ENCODE measurements at regions not wholly inside any gene's neighbourhood (a gene's known extent, or its start where the extent isn't known, plus 50 kb on each side); places are given as distances from the start of the nearest gene placed in this dataset.

- H3K36me3 ChIP-seq (ENCODE audit: control insufficient read depth in 2 of 2, extremely low read depth in 1 of 2, insufficient read depth in 2 of 2, low read length in 2 of 2) = no peaks in the 10 kb centered on the region
- POLR2A ChIA-PET = no interaction called here
- H3K9me3 ChIP-seq (replicated peaks; ENCODE audit: control insufficient read depth, insufficient read depth, low read length) = no peaks in the 10 kb centered on the region
- H3K4me1 ChIP-seq (ENCODE audit: control insufficient read depth, extremely low read depth, insufficient read depth, low read length) = no peaks in the 10 kb centered on the region
- H2AFZ ChIP-seq (ENCODE audit: low read depth, low read length) = no peak overlapping the region
- intact Hi-C loops (cut with micrococcal nuclease) = no loop called here
- no peak for FAIRE-seq
- no TSS peak for BruUV-seq (replicated peaks)
- H3K79me2 ChIP-seq (ENCODE audit: control insufficient read depth, insufficient read depth, low read length) = no peaks in the 10 kb centered on the region
- H3K9ac ChIP-seq (replicated peaks; ENCODE audit: extremely low read depth, insufficient read depth, low read length) = no peak overlapping the region
- no peaks in the 10 kb centered on the region for H3K27me3 ChIP-seq (ENCODE audit: control insufficient read depth in 2 of 2, insufficient read depth in 2 of 2, low read length in 2 of 2)
- H4K20me1 ChIP-seq (replicated peaks; ENCODE audit: control insufficient read depth, extremely low read depth, insufficient read depth, low read length) = no peaks in the 10 kb centered on the region
- CTCF ChIA-PET = interaction anchor here (2.2 kb wide), 1 partner anchor 11 kb away, joined by 8 read pairs; no protein-coding TSS in a partner anchor
- TF ChIP-seq POLR2AphosphoS5 (IDR thresholded peaks at IDR 0.05; ENCODE audit: insufficient read depth, low read depth, low read length) (no peak), FOS (IDR thresholded peaks at IDR 0.05; ENCODE audit: borderline replicate concordance, insufficient read depth, low read length) (no peak), GATA2 (IDR thresholded peaks at IDR 0.05; ENCODE audit: insufficient read depth, insufficient read length, low read depth, low read length) (no peak)
- TF ChIP-seq, protein P1, sequence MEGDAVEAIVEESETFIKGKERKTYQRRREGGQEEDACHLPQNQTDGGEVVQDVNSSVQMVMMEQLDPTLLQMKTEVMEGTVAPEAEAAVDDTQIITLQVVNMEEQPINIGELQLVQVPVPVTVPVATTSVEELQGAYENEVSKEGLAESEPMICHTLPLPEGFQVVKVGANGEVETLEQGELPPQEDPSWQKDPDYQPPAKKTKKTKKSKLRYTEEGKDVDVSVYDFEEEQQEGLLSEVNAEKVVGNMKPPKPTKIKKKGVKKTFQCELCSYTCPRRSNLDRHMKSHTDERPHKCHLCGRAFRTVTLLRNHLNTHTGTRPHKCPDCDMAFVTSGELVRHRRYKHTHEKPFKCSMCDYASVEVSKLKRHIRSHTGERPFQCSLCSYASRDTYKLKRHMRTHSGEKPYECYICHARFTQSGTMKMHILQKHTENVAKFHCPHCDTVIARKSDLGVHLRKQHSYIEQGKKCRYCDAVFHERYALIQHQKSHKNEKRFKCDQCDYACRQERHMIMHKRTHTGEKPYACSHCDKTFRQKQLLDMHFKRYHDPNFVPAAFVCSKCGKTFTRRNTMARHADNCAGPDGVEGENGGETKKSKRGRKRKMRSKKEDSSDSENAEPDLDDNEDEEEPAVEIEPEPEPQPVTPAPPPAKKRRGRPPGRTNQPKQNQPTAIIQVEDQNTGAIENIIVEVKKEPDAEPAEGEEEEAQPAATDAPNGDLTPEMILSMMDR (IDR thresholded peaks at IDR 0.05; ENCODE audit: extremely low read depth in 1 of 2, insufficient read depth in 1 of 2, low read depth in 1 of 2, low read length in 2 of 2) = no peak
- no peak overlapping the region for H3K4me2 ChIP-seq (ENCODE audit: insufficient read depth, low read length)
- H3K4me3 ChIP-seq (replicated peaks in 1 of 3; ENCODE audit: insufficient read depth in 1 of 3, low read depth in 1 of 3, low read length in 3 of 3) = no peak overlapping the region
- H3K27ac ChIP-seq (ENCODE audit: insufficient read depth, low read depth, low read length) = no peak overlapping the region
- no peak for DNase-seq (ENCODE audit: low read depth, low spot score)
- dilution Hi-C loops (cut with MboI; ENCODE audit: extremely low pct_ligation_motif_present, low sequenced_read_pairs) = no loop called here
- no peaks in the 10 kb centered on the region for H3K9me1 ChIP-seq (replicated peaks; ENCODE audit: control insufficient read depth, extremely low read depth, insufficient read depth, low read length)
These were observed 178.8 kb downstream of the KTN1 start for GRCh38 chr14:55758796-55759195.
